ENCODE measurements at regions not wholly inside any gene's neighbourhood (a gene's known extent, or its start where the extent isn't known, plus 50 kb on each side); places are given as distances from the start of the nearest gene placed in this dataset.

- TF ChIP-seq CHD7 (IDR thresholded peaks at IDR 0.05; ENCODE audit: insufficient replicate concordance, low read length) (no peak), MAFK (IDR thresholded peaks at IDR 0.05; ENCODE audit: low read depth, low read length) (no peak), ATF2 (IDR thresholded peaks at IDR 0.05; ENCODE audit: low read length) (no peak)
Observed at GRCh38 chr6:40799296-40800140, 212.4 kb upstream of the LRFN2 start (continued).
